ENCODE measurements at regions not wholly inside any gene's neighbourhood (a gene's known extent, or its start where the extent isn't known, plus 50 kb on each side); places are given as distances from the start of the nearest gene placed in this dataset.

- 33 to 39% methylated on average over 3 of the region's 3 CpGs for WGBS, 2 donors (ENCODE audit: low coverage in 1 of 2)
- in situ Hi-C loops (cut with MboI; ENCODE audit: low pct_ligation_motif_present in 1 of 4, low pct_unique_long_range_greater_than_20kb in 1 of 4, low sequenced_read_pairs in 3 of 4): loop anchor here in 1 of 4 donors (10.0 kb wide), 1 partner anchor 355 kb away; the partner anchor contains the start of gene FYB1
- intact Hi-C loops (cut with DNase I; ENCODE audit: low total_unique reads): no loop called here
- Histone ChIP-seq H3K9me3 (no peaks in the 10 kb centered on the region), H3K27me3 (peaks cover 7% of the 10 kb centered on the region), H3K4me1 (peaks cover 0 to 9% (median 5%) of the 10 kb centered on the region in 4 donors), H3K36me3 (no peaks in the 10 kb centered on the region), H3K27ac (no peak overlapping the region), H3K4me3 (no peak overlapping the region)
- DNase-seq: no peak
- TF ChIP-seq, protein P1, sequence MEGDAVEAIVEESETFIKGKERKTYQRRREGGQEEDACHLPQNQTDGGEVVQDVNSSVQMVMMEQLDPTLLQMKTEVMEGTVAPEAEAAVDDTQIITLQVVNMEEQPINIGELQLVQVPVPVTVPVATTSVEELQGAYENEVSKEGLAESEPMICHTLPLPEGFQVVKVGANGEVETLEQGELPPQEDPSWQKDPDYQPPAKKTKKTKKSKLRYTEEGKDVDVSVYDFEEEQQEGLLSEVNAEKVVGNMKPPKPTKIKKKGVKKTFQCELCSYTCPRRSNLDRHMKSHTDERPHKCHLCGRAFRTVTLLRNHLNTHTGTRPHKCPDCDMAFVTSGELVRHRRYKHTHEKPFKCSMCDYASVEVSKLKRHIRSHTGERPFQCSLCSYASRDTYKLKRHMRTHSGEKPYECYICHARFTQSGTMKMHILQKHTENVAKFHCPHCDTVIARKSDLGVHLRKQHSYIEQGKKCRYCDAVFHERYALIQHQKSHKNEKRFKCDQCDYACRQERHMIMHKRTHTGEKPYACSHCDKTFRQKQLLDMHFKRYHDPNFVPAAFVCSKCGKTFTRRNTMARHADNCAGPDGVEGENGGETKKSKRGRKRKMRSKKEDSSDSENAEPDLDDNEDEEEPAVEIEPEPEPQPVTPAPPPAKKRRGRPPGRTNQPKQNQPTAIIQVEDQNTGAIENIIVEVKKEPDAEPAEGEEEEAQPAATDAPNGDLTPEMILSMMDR (IDR thresholded peaks at IDR 0.05): no peak
- TF ChIP-seq POLR2AphosphoS5 (IDR thresholded peaks at IDR 0.05) (no peak), EP300 (IDR thresholded peaks at IDR 0.05; ENCODE audit: low read depth) (no peak), POLR2A (IDR thresholded peaks at IDR 0.05) (no peak)
Measured at GRCh38 chr5:39569857-39570256, 145.1 kb upstream of the DAB2 start.

- in situ Hi-C loops (cut with MboI; ENCODE audit: low pct_ligation_motif_present in 1 of 4, low pct_unique_long_range_greater_than_20kb in 1 of 4, low sequenced_read_pairs in 3 of 4): loop anchor here in 1 of 4 donors (10.0 kb wide), 1 partner anchor 352 kb away; the partner anchor contains the start of gene FYB1
- Histone ChIP-seq H3K9me3 (no peaks in the 10 kb centered on the region), H3K4me1 (peaks cover 0 to 9% (median 5%) of the 10 kb centered on the region in 4 donors), H3K4me3 (no peak overlapping the region), H3K27ac (no peak overlapping the region), H3K36me3 (no peaks in the 10 kb centered on the region), H3K27me3 (no peaks in the 10 kb centered on the region)
- intact Hi-C loops (cut with DNase I; ENCODE audit: low total_unique reads): no loop called here
- DNase-seq: no peak
- TF ChIP-seq EP300 (IDR thresholded peaks at IDR 0.05; ENCODE audit: low read depth) (no peak), POLR2AphosphoS5 (IDR thresholded peaks at IDR 0.05) (no peak)
- TF ChIP-seq, protein P1 (IDR thresholded peaks at IDR 0.05): no peak
Measured at GRCh38 chr5:39566891-39567290, 142.1 kb upstream of the DAB2 start.

DNA sequence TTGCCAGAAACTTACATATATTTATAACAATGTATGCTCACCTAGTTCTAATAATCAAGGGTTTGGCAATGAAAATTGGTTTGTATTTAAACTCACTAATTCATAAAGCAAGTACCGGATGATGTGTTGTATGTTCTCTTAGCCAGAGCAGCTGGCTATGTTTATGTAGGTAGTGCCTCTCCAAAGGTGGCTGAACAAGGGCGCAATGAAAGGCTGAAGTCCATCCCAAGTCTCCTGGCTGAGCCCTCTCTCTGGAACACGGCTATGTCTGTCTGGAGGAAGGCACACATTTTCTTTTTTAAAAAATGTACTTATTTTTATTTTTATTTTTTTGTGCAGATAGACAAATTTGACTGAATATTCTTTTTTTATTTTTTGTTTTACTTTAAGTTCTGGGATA lies 141.2 kb upstream of the DAB2 start:
- Histone ChIP-seq H3K27ac (no peak overlapping the region), H3K4me3 (no peak overlapping the region), H3K4me1 (peaks cover 0 to 9% (median 5%) of the 10 kb centered on the region in 4 donors), H3K9me3 (no peaks in the 10 kb centered on the region), H3K36me3 (no peaks in the 10 kb centered on the region), H3K27me3 (no peaks in the 10 kb centered on the region)
- WGBS, 2 donors (ENCODE audit: low coverage in 1 of 2): 14 to 49% methylated on average over 1 to 3 of the region's 3 CpGs
- in situ Hi-C loops (cut with MboI; ENCODE audit: low pct_ligation_motif_present in 1 of 4, low pct_unique_long_range_greater_than_20kb in 1 of 4, low sequenced_read_pairs in 3 of 4) (loop anchor here in 1 of 4 donors (10.0 kb wide), 1 partner anchor 351 kb away; the partner anchor contains the start of gene FYB1), intact Hi-C loops (cut with DNase I; ENCODE audit: low total_unique reads) (no loop called here)
- TF ChIP-seq, protein P1 (IDR thresholded peaks at IDR 0.05): no peak
- DNase-seq: no peak

DNA sequence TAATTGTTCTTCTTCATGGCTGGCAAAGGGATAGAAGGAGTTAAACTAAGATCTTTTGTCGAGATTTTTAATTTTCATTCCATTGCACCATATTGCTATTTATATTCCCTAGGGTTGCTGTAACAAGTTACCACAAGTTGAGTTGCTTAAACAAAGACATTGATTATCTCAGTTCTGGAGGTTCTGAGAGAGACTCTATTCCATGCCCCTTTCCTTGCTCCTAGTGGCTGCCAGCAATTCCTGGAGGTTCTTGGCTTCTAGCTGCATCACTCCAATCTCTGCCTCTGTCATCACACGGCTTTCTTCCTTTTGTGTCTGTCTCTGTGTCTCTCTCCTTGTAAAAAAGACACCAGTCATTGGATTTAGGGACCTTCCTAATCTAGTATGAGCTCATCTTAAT lies 136.6 kb upstream of the DAB2 start:
- Histone ChIP-seq H3K27me3 (no peaks in the 10 kb centered on the region), H3K27ac (no peak overlapping the region), H3K9me3 (no peaks in the 10 kb centered on the region), H3K4me3 (no peak overlapping the region), H3K36me3 (no peaks in the 10 kb centered on the region), H3K4me1 (no peaks in the 10 kb centered on the region)
- 55 to 76% methylated on average over 2 of the region's 2 CpGs for WGBS, 2 donors (ENCODE audit: low coverage in 1 of 2)
- in situ Hi-C loops (cut with MboI; ENCODE audit: low pct_ligation_motif_present in 1 of 4, low pct_unique_long_range_greater_than_20kb in 1 of 4, low sequenced_read_pairs in 3 of 4) (loop anchor here in 1 of 4 donors (10.0 kb wide), 1 partner anchor 347 kb away; the partner anchor contains the start of gene FYB1), intact Hi-C loops (cut with DNase I; ENCODE audit: low total_unique reads) (no loop called here)
- TF ChIP-seq POLR2AphosphoS5 (IDR thresholded peaks at IDR 0.05) (no peak), POLR2A (IDR thresholded peaks at IDR 0.05) (no peak), EP300 (IDR thresholded peaks at IDR 0.05; ENCODE audit: low read depth) (no peak)
- TF ChIP-seq, protein P1 (IDR thresholded peaks at IDR 0.05): no peak
- no peak for DNase-seq

Measured in transverse colon (tissue), 4 donors.